Lower lobe of right lung (tissue), 2 donors: ENCODE measurements at regions not wholly inside any gene's neighbourhood (a gene's known extent, or its start where the extent isn't known, plus 50 kb on each side); places are given as distances from the start of the nearest gene placed in this dataset.
A peak's percentile ranks its signal among the peaks of the same experiment; 100 is the strongest.

Source experiments
- ATAC-seq, 2 donors: fragments of 200-7000 bp; cut with Tn5 transposase; one replicate each; pipeline ENCODE4 v1.9.1; 2020 to 2022; ENCODE audit warnings: mild to moderate bottlenecking in 2 of 2, moderate library complexity in 2 of 2
- DNase-seq: peaks from one replicate; pipeline ENCODE4 v3.0.0-alpha.2; 2020
- H3K27ac ChIP-seq: fragments of 200-600 bp; one replicate; pipeline ENCODE4 v1.8.0; 2022
- H3K27me3 ChIP-seq: fragments of 200-600 bp; one replicate; pipeline ENCODE4 v1.8.0; 2022; ENCODE audit warnings: low read depth
- H3K36me3 ChIP-seq: fragments of 200-600 bp; one replicate; pipeline ENCODE4 v1.8.0; 2022; ENCODE audit warnings: mild to moderate bottlenecking
- H3K4me1 ChIP-seq: fragments of 200-600 bp; one replicate; pipeline ENCODE4 v1.8.0; 2022
- H3K4me3 ChIP-seq: fragments of 200-600 bp; one replicate; pipeline ENCODE4 v1.8.0; 2022; ENCODE audit warnings: mild to moderate bottlenecking
- H3K9me3 ChIP-seq: fragments of 200-600 bp; one replicate; pipeline ENCODE4 v1.8.0; 2022
- intact Hi-C: fragments of 100-400 bp; cut with DNase I; formaldehyde crosslinking; loops from one replicate; pipeline ENCODE4 v1.11.0; 2022
- TF ChIP-seq, protein P1 (sequence below): fragments of 200-600 bp; IDR thresholded peaks from one replicate; pipeline ENCODE4 v1.8.0; 2022; ENCODE audit warnings: antibody characterized with exemption, mild to moderate bottlenecking
- donor health status: DM: no; HTN: yes; CAD: no; lungs with severe emphysema.

DNA sequence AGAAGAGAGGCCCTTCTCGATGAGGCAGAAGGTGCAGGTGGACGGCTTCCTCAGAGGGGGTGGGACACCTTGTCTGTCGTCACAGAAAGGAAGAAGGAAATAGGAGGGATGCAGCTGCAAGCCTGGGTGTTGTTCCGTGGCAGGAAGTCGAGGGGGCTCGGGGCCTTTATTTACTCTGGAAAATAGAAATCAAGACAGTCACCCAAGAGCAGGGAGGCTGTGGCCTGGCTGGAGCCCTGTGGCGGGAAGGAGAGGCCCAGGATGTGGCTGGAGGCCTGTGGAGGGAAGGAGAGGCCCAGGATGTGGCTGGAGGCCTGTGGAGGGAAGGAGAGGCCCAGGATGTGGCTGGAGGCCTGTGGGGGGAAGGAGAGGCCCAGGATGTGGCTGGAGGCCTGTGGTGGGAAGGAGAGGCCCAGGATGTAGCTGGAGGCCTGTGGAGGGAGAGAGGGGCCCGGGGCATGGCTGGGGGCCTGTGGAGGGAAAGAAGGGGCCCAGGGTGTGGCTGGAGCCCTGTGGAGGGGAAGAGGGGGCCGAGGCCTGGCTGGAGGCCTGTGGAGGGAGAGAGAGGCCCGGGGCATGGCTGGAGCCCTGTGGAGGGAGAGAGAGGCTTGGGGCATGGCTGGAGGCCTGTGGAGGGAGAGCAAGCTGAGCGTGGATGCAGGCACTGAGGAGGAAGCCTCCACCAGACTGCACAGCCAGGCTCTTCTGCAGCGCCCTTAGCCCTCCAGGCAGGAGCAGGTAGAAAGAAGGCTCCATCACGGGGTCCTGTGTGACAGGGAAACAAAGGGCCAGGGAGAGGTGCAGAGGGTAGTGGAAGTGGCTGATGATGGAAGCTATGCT, 97.3 kb upstream of the SFMBT2 start:
- intact Hi-C loops = no loop called here
- ATAC-seq (peak in 1 of 2 donors; percentile 39), DNase-seq (no peak)
- TF ChIP-seq, protein P1, sequence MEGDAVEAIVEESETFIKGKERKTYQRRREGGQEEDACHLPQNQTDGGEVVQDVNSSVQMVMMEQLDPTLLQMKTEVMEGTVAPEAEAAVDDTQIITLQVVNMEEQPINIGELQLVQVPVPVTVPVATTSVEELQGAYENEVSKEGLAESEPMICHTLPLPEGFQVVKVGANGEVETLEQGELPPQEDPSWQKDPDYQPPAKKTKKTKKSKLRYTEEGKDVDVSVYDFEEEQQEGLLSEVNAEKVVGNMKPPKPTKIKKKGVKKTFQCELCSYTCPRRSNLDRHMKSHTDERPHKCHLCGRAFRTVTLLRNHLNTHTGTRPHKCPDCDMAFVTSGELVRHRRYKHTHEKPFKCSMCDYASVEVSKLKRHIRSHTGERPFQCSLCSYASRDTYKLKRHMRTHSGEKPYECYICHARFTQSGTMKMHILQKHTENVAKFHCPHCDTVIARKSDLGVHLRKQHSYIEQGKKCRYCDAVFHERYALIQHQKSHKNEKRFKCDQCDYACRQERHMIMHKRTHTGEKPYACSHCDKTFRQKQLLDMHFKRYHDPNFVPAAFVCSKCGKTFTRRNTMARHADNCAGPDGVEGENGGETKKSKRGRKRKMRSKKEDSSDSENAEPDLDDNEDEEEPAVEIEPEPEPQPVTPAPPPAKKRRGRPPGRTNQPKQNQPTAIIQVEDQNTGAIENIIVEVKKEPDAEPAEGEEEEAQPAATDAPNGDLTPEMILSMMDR = no peak
- H3K4me1 ChIP-seq = no peaks in the 10 kb centered on the region
- no peaks in the 10 kb centered on the region for H3K27me3 ChIP-seq
- H3K27ac ChIP-seq = no peak overlapping the region
- H3K36me3 ChIP-seq = no peaks in the 10 kb centered on the region
- no peak overlapping the region for H3K4me3 ChIP-seq
- peaks cover 6% of the 10 kb centered on the region for H3K9me3 ChIP-seq

DNA sequence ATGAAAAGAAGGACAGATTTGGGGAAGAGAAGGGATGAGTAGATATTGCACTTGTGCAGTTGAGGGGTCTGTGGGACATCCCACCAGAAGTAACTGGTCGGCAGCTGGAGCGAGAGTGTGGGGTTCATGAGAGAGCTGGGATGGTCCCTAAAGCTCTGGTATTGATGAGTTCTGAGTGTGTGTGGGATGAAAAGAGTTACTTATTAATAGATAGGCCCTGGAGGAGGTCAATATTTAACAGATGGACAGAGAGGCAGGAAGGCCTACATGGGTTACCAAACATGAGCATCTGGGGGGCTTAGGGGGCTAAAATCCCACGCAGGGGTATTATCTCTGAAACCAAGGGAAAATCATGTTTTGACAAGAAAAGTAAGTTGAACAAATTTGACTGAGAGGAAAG, 95.7 kb upstream of the SFMBT2 start:
- intact Hi-C loops = no loop called here
- Histone ChIP-seq H3K4me1 (no peaks in the 10 kb centered on the region), H3K9me3 (peaks cover 6% of the 10 kb centered on the region), H3K27me3 (no peaks in the 10 kb centered on the region), H3K36me3 (no peaks in the 10 kb centered on the region), H3K4me3 (no peak overlapping the region), H3K27ac (no peak overlapping the region)
- TF ChIP-seq, protein P1 = no peak
- DNase-seq = no peak
- no peak for ATAC-seq

DNA sequence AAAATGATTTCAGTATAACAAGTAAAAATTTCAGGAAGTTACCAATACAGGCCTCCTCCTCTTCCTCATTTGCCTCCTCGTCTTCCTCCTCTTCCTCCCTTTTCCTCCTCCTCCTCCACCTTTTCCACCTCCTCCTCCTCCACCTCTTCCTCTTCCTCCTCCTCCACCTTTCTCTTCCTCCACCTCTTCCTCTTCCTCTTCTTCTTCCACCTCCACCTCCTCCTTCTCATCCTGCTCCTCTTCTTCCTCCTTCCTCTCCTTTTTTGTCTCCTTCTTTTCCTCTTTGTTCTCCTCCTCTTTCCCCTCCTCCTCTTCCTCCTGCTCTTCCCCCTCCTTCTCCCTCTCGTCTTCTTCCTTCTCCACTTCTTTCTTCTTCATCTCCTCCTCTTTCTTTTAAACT, 94.4 kb upstream of the SFMBT2 start:
- no peak overlapping the region for H3K27ac ChIP-seq
- DNase-seq = no peak
- intact Hi-C loops = no loop called here

DNA sequence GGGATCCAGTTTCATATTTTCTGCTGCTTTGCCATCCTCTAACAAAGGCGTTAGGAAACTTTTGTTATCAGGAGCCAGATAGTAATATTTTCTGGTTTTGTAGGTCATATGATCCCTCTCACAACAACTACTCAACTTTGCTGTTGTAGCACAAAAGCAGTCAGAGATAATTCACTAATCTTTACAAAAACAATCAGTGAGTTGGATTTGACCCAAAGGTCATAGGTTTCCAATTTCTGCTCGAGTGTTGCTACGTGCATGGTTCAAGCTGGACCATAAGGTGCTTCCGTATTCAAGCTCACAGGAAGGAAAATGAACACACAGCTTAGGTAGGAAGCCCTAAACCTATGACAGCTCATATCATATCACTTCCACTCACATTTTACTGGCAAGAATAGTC, 92.4 kb upstream of the SFMBT2 start:
- H3K27ac ChIP-seq = no peak overlapping the region
- H3K27me3 ChIP-seq = no peaks in the 10 kb centered on the region
- H3K36me3 ChIP-seq = no peaks in the 10 kb centered on the region
- intact Hi-C loops = no loop called here
- H3K4me3 ChIP-seq = no peak overlapping the region
- ATAC-seq = no peak
- DNase-seq = no peak
- TF ChIP-seq, protein P1 = no peak
- no peaks in the 10 kb centered on the region for H3K9me3 ChIP-seq
- H3K4me1 ChIP-seq = no peaks in the 10 kb centered on the region

More for the DNA sequence above, 94.4 kb upstream of the SFMBT2 start:
- Histone ChIP-seq H3K4me3 (no peak overlapping the region), H3K36me3 (no peaks in the 10 kb centered on the region), H3K9me3 (no peaks in the 10 kb centered on the region), H3K27me3 (no peaks in the 10 kb centered on the region), H3K4me1 (no peaks in the 10 kb centered on the region)
- TF ChIP-seq, protein P1 = no peak
- no peak for ATAC-seq

DNA sequence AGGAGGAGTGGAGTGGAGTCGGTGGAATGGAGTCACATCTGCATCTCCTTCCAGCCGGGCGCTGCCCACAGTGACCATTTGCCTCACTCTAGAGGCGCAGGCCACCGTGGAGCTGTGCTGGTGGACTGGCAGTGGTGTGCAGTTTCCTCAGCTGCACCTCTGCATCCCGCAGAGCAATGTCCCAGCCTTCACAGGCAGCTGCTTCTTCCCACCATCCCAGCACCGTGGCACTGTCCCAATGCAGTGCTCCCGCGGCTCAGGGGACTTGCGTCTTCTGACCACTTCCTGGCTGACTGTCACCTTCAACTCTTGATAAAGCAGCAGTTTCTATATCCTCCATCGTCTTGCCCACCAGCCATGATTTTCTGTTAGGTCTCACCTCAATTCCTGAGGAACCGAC, 90.3 kb upstream of the SFMBT2 start:
- Histone ChIP-seq H3K4me3 (no peak overlapping the region), H3K4me1 (no peaks in the 10 kb centered on the region), H3K27ac (no peak overlapping the region), H3K36me3 (no peaks in the 10 kb centered on the region), H3K27me3 (no peaks in the 10 kb centered on the region), H3K9me3 (no peaks in the 10 kb centered on the region)
- DNase-seq (no peak), ATAC-seq (no peak)
- TF ChIP-seq, protein P1 = no peak
- intact Hi-C loops = no loop called here
